Spleen (tissue), 7 donors: ENCODE measurements at regions not wholly inside any gene's neighbourhood (a gene's known extent, or its start where the extent isn't known, plus 50 kb on each side); places are given as distances from the start of the nearest gene placed in this dataset.

Source experiments
- CTCF ChIP-seq, 11 experiments: fragments of 200-600 bp in 7 of 11; fragments of 450-650 bp in 4 of 11; sonication (generic) in 4 of 11; IDR thresholded peaks in 8 of 11; conservative IDR thresholded peaks in 3 of 11; 1 replicate in 7 of 11; 2 replicates in 4 of 11; pipeline versions ENCODE4 v1.4.0 to v1.8.0; 2016 to 2021; ENCODE audit warnings: antibody characterized with exemption in 11 of 11, inconsistent platforms in 4 of 11, mild to moderate bottlenecking in 1 of 11
- POLR2A ChIP-seq, 3 donors: fragments of 450-650 bp; IDR thresholded peaks; one replicate each; pipeline ENCODE4 v1.5.1; 2017; ENCODE audit warnings: antibody characterized with exemption in 3 of 3, mild to moderate bottlenecking in 1 of 3
- POLR2AphosphoS5 ChIP-seq, 3 donors: sonication (generic); formaldehyde crosslinking; IDR thresholded peaks; one replicate each; pipeline ENCODE4 v1.5.1; 2017; ENCODE audit warnings: antibody characterized with exemption in 3 of 3
- donor health status: DM: no; HTN: no; CAD: no; lungs with moderate emphysema.
- donor health status: DM: no; HTN: no; CAD: no.
- donor health status: DM: no; HTN: no; CAD: no.

- TF ChIP-seq POLR2A (IDR thresholded peaks at IDR 0.05): no peak
- TF ChIP-seq POLR2AphosphoS5 (IDR thresholded peaks at IDR 0.05): no peak
- TF ChIP-seq CTCF (IDR thresholded peaks at IDR 0.05 in 8 of 11, conservative IDR thresholded peaks at IDR 0.05 in 3 of 11): no peak
These were observed 504.5 kb downstream of the TLL1 start for GRCh38 chr4:166377578-166377977.
